DMS 273 treated with DMSO at 0.1 percent for 48 hours (cell line): ENCODE measurements at regions not wholly inside any gene's neighbourhood (a gene's known extent, or its start where the extent isn't known, plus 50 kb on each side); places are given as distances from the start of the nearest gene placed in this dataset.

ENCODE experiments used
- DNase-seq: peaks from one replicate; lab custom pipeline; 2025; lab: John Stamatoyannopoulos, UW

GRCh38 chr21:32183396-32183795 is 95.5 kb downstream of the MIS18A start:
- DNase-seq = no peak

- DNase-seq = no peak
Measured at GRCh38 chr21:32182449-32182848, 96.4 kb downstream of the MIS18A start.

- no peak for DNase-seq
Measured at GRCh38 chr21:32181457-32181856, 97.4 kb downstream of the MIS18A start.

GRCh38 chr21:32174819-32175218 is 104.0 kb downstream of the MIS18A start:
- DNase-seq = no peak

- DNase-seq = no peak
Measured at GRCh38 chr21:32173121-32173724, 105.6 kb downstream of the MIS18A start.

- DNase-seq = no peak
Measured at GRCh38 chr21:32172106-32172505, 106.7 kb downstream of the MIS18A start.

- DNase-seq = no peak
Measured at GRCh38 chr21:32167513-32167912, 111.3 kb downstream of the MIS18A start.

GRCh38 chr21:32163386-32163785 is 115.5 kb downstream of the MIS18A start:
- DNase-seq = no peak

- DNase-seq = no peak
Measured at GRCh38 chr21:32162727-32163320, 116.0 kb downstream of the MIS18A start.

- DNase-seq = no peak
Measured at GRCh38 chr21:32155226-32155625, 123.6 kb downstream of the MIS18A start.

GRCh38 chr21:32147041-32147440 is 131.8 kb downstream of the MIS18A start:
- DNase-seq = no peak

- no peak for DNase-seq
Measured at GRCh38 chr21:32144851-32145250, 134.0 kb downstream of the MIS18A start.

GRCh38 chr21:32143241-32143939 is 135.5 kb downstream of the MIS18A start:
- no peak for DNase-seq

GRCh38 chr21:32141318-32141633 is 137.6 kb downstream of the MIS18A start:
- no peak for DNase-seq

GRCh38 chr21:32140604-32141317 is 138.1 kb downstream of the MIS18A start:
- DNase-seq = no peak

- no peak for DNase-seq
Measured at GRCh38 chr21:32140151-32140550, 138.7 kb downstream of the MIS18A start.

- no peak for DNase-seq
Measured at GRCh38 chr21:32138658-32139057, 140.2 kb downstream of the MIS18A start.

GRCh38 chr21:32137931-32138330 is 140.9 kb downstream of the MIS18A start:
- no peak for DNase-seq

GRCh38 chr21:32137266-32137665 is 141.6 kb downstream of the MIS18A start:
- no peak for DNase-seq

- no peak for DNase-seq
Measured at GRCh38 chr21:32136546-32136945, 142.3 kb downstream of the MIS18A start.

- no peak for DNase-seq
Measured at GRCh38 chr21:32135401-32136363, 143.2 kb downstream of the MIS18A start.
